Neural cell (in vitro differentiated cells): ENCODE measurements at regions not wholly inside any gene's neighbourhood (a gene's known extent, or its start where the extent isn't known, plus 50 kb on each side); places are given as distances from the start of the nearest gene placed in this dataset.

Experiments used
- H2AFZ ChIP-seq: fragments of 200-600, 300-800 bp; sonication (generic), shearing (Covaris generic); 2 replicates; pipeline ENCODE4 v1.6.0; 2014; ENCODE audit warnings: low read depth, mild to moderate bottlenecking, antibody characterized with exemption, low read length, moderate library complexity
- H3F3A ChIP-seq: fragments of 200-600 bp; shearing (Covaris generic); 2 replicates; pipeline ENCODE4 v1.6.1; 2016; ENCODE audit warnings: mild to moderate bottlenecking, moderate library complexity, mixed read lengths, antibody characterized with exemption, low read length; ENCODE audit not compliant: insufficient read depth, poor library complexity, severe bottlenecking
- H3K27ac ChIP-seq: fragments of 200-600, 300-800 bp; sonication (generic), shearing (Covaris generic); 2 replicates; pipeline ENCODE4 v1.5.1; 2014; ENCODE audit warnings: mild to moderate bottlenecking, low read length, moderate library complexity
- H3K27me3 ChIP-seq: fragments of 300-800, 200-600 bp; sonication (generic), shearing (Covaris generic); 2 replicates; pipeline ENCODE4 v1.6.0; 2014; ENCODE audit warnings: mild to moderate bottlenecking, low read depth, low read length, moderate library complexity; ENCODE audit not compliant: insufficient read depth
- H3K36me3 ChIP-seq: fragments of 300-800, 200-600 bp; sonication (generic), shearing (Covaris generic); 2 replicates; pipeline ENCODE4 v1.5.1; 2014; ENCODE audit warnings: mild to moderate bottlenecking, antibody characterized with exemption, low read length, moderate library complexity; ENCODE audit not compliant: insufficient read depth
- H3K4me2 ChIP-seq: fragments of 300-800, 200-600 bp; sonication (generic), shearing (Covaris generic); 2 replicates; pipeline ENCODE4 v1.6.0; 2014; ENCODE audit warnings: mild to moderate bottlenecking, low read length
- H3K4me3 ChIP-seq: fragments of 300-800, 200-600 bp; sonication (generic), shearing (Covaris generic); 2 replicates; pipeline ENCODE4 v1.5.1; 2014; ENCODE audit warnings: mild to moderate bottlenecking, low read length, moderate library complexity
- H3K79me2 ChIP-seq: fragments of 200-600 bp; shearing (Covaris generic); replicated peaks from 2 replicates; pipeline ENCODE4 v1.6.0; 2014; ENCODE audit warnings: mild to moderate bottlenecking, low read length, moderate library complexity; ENCODE audit not compliant: insufficient read depth
- H3K9ac ChIP-seq: fragments of 300-800, 200-600 bp; sonication (generic), shearing (Covaris generic); 2 replicates; pipeline ENCODE4 v1.6.1; 2016; ENCODE audit warnings: mild to moderate bottlenecking, low read length, mixed read lengths
- H3K9me2 ChIP-seq: fragments of 200-600 bp; shearing (Covaris generic); 2 replicates; pipeline ENCODE4 v1.6.1; 2016; ENCODE audit warnings: mild to moderate bottlenecking, low read length, mixed read lengths; ENCODE audit not compliant: insufficient read depth
- H3K9me3 ChIP-seq: fragments of 200-600, 300-800 bp; sonication (generic), shearing (Covaris generic); 2 replicates; pipeline ENCODE4 v1.6.1; 2016; ENCODE audit warnings: mild to moderate bottlenecking, mixed run types, low read length, moderate library complexity, mixed read lengths
- H4K20me1 ChIP-seq: fragments of 200-600 bp; shearing (Covaris generic); 2 replicates; pipeline ENCODE4 v1.6.1; 2016; ENCODE audit warnings: mild to moderate bottlenecking, mixed run types; ENCODE audit not compliant: insufficient read depth
- CTCF ChIP-seq: fragments of 450-650 bp; IDR thresholded peaks from 2 replicates; pipeline ENCODE4 v1.5.1; 2014; ENCODE audit warnings: antibody characterized with exemption, mild to moderate bottlenecking, moderate library complexity; ENCODE audit not compliant: poor library complexity, severe bottlenecking
- EP300 ChIP-seq: fragments of 450-650 bp; conservative IDR thresholded peaks from 2 replicates; pipeline ENCODE4 v1.6.1; 2014; ENCODE audit warnings: antibody characterized with exemption, mild to moderate bottlenecking, moderate library complexity; ENCODE audit not compliant: poor library complexity, severe bottlenecking
- EZH2 ChIP-seq: fragments of 200-600, 300-800 bp; shearing (Covaris generic), sonication (generic); IDR thresholded peaks from 2 replicates; pipeline ENCODE4 v1.6.1; 2014; ENCODE audit warnings: antibody characterized with exemption, low read length, borderline replicate concordance, mild to moderate bottlenecking; ENCODE audit not compliant: insufficient read depth, poor library complexity, severe bottlenecking
- MXI1 ChIP-seq: fragments of 450-650 bp; conservative IDR thresholded peaks from 2 replicates; pipeline ENCODE4 v1.6.1; 2014; ENCODE audit warnings: antibody characterized with exemption, mild to moderate bottlenecking; ENCODE audit not compliant: poor library complexity, severe bottlenecking
- POLR2AphosphoS5 ChIP-seq: IDR thresholded peaks from 2 replicates; pipeline ENCODE4 v1.6.1; 2012
- REST ChIP-seq: IDR thresholded peaks from 2 replicates; pipeline ENCODE4 v1.6.1; 2012; ENCODE audit warnings: borderline replicate concordance
- SMC3 ChIP-seq: fragments of 450-650 bp; conservative IDR thresholded peaks from 2 replicates; pipeline ENCODE4 v1.6.1; 2014; ENCODE audit warnings: antibody characterized with exemption, mild to moderate bottlenecking, moderate library complexity; ENCODE audit not compliant: poor library complexity
- TAF1 ChIP-seq: IDR thresholded peaks from 2 replicates; pipeline ENCODE4 v1.6.1; 2012; ENCODE audit warnings: low read depth

- no peaks in the 10 kb centered on the region for H3F3A ChIP-seq
- no peaks in the 10 kb centered on the region for H4K20me1 ChIP-seq
- TF ChIP-seq EZH2 (no peak), REST (no peak), EP300 (no peak), TAF1 (no peak), MXI1 (no peak), SMC3 (no peak)
- no peak overlapping the region for H3K4me3 ChIP-seq
- no peaks in the 10 kb centered on the region for H3K9me2 ChIP-seq
- no peak overlapping the region for H2AFZ ChIP-seq
- no peaks in the 10 kb centered on the region for H3K79me2 ChIP-seq
- no peak overlapping the region for H3K4me2 ChIP-seq
- no peaks in the 10 kb centered on the region for H3K9me3 ChIP-seq
- H3K36me3 ChIP-seq, result no peaks in the 10 kb centered on the region
- no peaks in the 10 kb centered on the region for H3K27me3 ChIP-seq
- H3K9ac ChIP-seq, result no peak overlapping the region
- H3K27ac ChIP-seq, result no peak overlapping the region
Observed at GRCh38 chr6:169144356-169144755, 109.3 kb downstream of the THBS2 start.

GRCh38 chr6:169142538-169142844, 111.2 kb downstream of the THBS2 start:
- Histone ChIP-seq H3K9ac (no peak overlapping the region), H4K20me1 (no peaks in the 10 kb centered on the region), H3K79me2 (no peaks in the 10 kb centered on the region), H3K27me3 (no peaks in the 10 kb centered on the region), H3F3A (no peaks in the 10 kb centered on the region), H2AFZ (no peak overlapping the region), H3K4me2 (no peak overlapping the region), H3K36me3 (no peaks in the 10 kb centered on the region), H3K9me2 (no peaks in the 10 kb centered on the region), H3K9me3 (no peaks in the 10 kb centered on the region), H3K4me3 (no peak overlapping the region), H3K27ac (no peak overlapping the region)
- no peak for TF ChIP-seq EP300
- TF ChIP-seq REST, result no peak
- no peak for TF ChIP-seq CTCF
- TF ChIP-seq POLR2AphosphoS5, result no peak
- no peak for TF ChIP-seq TAF1
- no peak for TF ChIP-seq EZH2
- no peak for TF ChIP-seq MXI1
